SHP77 treated with DMSO at 0.1 percent for 48 hours (cell line): ENCODE measurements at regions not wholly inside any gene's neighbourhood (a gene's known extent, or its start where the extent isn't known, plus 50 kb on each side); places are given as distances from the start of the nearest gene placed in this dataset.

Experiments
- DNase-seq: peaks from one replicate; lab custom pipeline; 2025; lab: John Stamatoyannopoulos, UW

- no peak for DNase-seq
Measured at GRCh38 chr2:66962716-66963115, 434.4 kb upstream of the ETAA1 start.

- DNase-seq = no peak
Measured at GRCh38 chr2:66966631-66967030, 430.5 kb upstream of the ETAA1 start.

- no peak for DNase-seq
Measured at GRCh38 chr2:66968946-66969345, 428.2 kb upstream of the ETAA1 start.

GRCh38 chr2:66981074-66981473 lies 416.1 kb upstream of the ETAA1 start:
- DNase-seq = no peak

- DNase-seq = no peak
Measured at GRCh38 chr2:66982766-66983165, 414.4 kb upstream of the ETAA1 start.

GRCh38 chr2:66984864-66985263 lies 412.3 kb upstream of the ETAA1 start:
- no peak for DNase-seq

- DNase-seq = no peak
Measured at GRCh38 chr2:66985906-66986305, 411.2 kb upstream of the ETAA1 start.

GRCh38 chr2:66987733-66988132 lies 409.4 kb upstream of the ETAA1 start:
- no peak for DNase-seq

- DNase-seq = no peak
Measured at GRCh38 chr2:66994654-66995053, 402.5 kb upstream of the ETAA1 start.

- no peak for DNase-seq
Measured at GRCh38 chr2:66995636-66996035, 401.5 kb upstream of the ETAA1 start.

GRCh38 chr2:67002618-67003371 lies 394.3 kb upstream of the ETAA1 start:
- no peak for DNase-seq

GRCh38 chr2:67006373-67006960 lies 390.7 kb upstream of the ETAA1 start:
- DNase-seq = no peak

GRCh38 chr2:67008155-67008554 lies 389.0 kb upstream of the ETAA1 start:
- no peak for DNase-seq

- DNase-seq = no peak
Measured at GRCh38 chr2:67012165-67012564, 385.0 kb upstream of the ETAA1 start.

GRCh38 chr2:67013821-67014220 lies 383.3 kb upstream of the ETAA1 start:
- DNase-seq = no peak

- no peak for DNase-seq
Measured at GRCh38 chr2:67015681-67016080, 381.5 kb upstream of the ETAA1 start.

GRCh38 chr2:67018301-67018700 lies 378.8 kb upstream of the ETAA1 start:
- DNase-seq = no peak

- no peak for DNase-seq
Measured at GRCh38 chr2:67032076-67032475, 365.1 kb upstream of the ETAA1 start.

- no peak for DNase-seq
Measured at GRCh38 chr2:67036444-67036843, 360.7 kb upstream of the ETAA1 start.

GRCh38 chr2:67037655-67038054 lies 359.5 kb upstream of the ETAA1 start:
- peak; percentile 72 for DNase-seq

GRCh38 chr2:67038195-67038594 lies 358.9 kb upstream of the ETAA1 start:
- DNase-seq = no peak

- DNase-seq = no peak
Measured at GRCh38 chr2:67039058-67039457, 358.1 kb upstream of the ETAA1 start.

- no peak for DNase-seq
Measured at GRCh38 chr2:67039517-67040103, 357.5 kb upstream of the ETAA1 start.

- DNase-seq = no peak
Measured at GRCh38 chr2:67041051-67041450, 356.1 kb upstream of the ETAA1 start.
